HG03432 (cell line): ENCODE measurements at regions not wholly inside any gene's neighbourhood (a gene's known extent, or its start where the extent isn't known, plus 50 kb on each side); places are given as distances from the start of the nearest gene placed in this dataset.

Experiments
- ATAC-seq: cut with Tn5 transposase; IDR thresholded peaks from one replicate; pipeline ENCODE4 v1.9.1; 2021; ENCODE audit warnings: mild to moderate bottlenecking, moderate library complexity; ENCODE audit not compliant: unreplicated experiment

DNA sequence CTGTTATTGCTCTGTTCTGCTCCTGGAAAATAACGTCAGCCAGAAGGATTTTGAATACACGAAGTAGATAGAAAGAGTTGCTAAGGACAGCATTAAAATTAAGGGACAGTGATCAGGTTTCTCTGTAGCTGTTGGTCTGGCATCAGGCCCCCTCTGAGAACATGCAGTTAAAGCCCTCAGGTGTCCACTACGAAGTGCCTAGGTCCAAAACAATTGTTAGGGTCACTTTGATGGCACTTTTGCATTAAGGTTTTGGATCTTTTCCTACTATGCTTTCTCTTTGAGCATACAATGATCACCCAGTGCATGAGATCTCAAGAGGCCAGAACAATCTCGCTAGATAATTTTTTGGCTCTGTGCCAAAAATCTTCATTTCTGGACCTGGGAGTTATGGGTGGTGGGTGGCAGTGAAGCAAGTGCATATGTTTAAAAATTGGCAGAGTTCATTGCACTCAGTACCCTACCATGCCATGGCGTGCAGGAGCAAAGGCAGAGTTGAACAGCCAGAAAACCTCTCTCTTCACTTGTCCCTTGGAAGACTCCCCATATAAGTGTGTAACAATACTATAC lies 797.6 kb downstream of the ROBO2 start:
- no peak for ATAC-seq

DNA sequence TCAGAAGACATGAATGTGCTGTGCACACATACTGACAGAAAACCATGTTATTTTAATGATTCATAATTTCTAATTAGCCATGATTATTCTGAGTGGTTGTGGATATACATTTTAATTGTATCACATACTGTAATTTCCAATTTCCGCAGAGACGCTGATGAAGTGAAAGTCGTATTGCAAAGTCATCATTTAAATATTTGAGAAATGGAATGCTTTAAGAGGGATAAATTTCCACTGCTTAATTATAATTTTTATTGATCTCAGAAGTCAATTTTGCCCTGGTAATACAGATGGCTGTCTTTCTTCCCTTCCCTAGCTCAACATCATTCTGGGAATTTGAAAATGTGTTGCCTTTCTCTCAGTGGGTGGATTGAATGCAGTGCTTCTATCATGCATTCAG lies 819.3 kb downstream of the ROBO2 start:
- ATAC-seq, result no peak

DNA sequence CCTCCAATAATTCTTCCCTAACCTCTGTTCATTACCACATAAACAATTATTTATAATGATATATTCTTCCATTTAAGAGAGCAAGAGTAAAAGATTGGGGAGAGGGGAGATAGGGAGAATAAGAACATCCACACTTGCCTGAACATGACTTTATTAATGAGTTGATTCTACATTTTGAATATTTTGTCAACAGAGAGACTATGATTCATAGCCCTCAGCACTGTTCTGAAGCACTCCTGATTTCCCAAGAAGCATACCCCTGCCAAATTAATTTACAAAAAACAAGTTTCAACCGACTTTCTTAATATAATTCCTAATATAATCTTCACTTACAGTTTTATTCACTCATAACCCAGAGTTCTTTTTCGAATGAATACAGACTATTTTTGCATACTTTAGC lies 828.8 kb downstream of the ROBO2 start:
- no peak for ATAC-seq

DNA sequence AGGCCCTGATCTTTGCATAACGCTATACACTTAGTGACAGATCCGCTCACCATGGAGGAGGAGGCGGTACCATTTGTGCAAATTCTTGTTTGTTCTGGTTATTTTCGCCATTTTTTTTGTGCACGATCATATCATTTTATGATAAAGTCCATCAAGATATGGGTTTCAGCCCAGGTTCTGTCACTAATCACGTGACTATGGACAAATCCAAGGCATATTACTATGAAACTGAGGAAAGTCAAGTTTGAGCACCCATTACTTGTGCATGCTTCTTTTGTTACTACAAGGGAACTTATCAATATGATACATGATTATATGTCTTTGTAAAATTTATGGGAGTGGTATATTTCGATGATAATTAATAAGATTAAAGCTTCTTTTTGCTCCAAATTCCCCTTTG lies 829.5 kb downstream of the ROBO2 start:
- ATAC-seq, result no peak

DNA sequence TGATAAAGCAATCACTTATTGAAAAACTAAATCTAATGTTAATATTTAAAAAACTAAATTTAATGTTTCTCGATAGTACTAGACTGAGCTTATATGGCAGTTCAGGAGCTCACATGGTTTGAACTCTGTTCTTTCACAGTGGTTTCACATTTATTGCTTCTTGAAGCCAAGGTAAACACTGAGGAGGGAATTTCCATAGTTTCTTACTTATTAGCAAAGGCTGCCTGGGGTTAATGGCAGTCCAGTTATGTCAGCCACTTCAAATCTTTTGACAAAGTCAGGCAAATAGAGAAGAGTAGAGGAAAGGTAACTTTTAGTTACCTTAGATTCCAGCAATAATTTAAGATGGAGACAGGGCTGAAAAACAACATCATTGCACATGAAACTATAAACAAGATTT lies 831.5 kb downstream of the ROBO2 start:
- no peak for ATAC-seq

DNA sequence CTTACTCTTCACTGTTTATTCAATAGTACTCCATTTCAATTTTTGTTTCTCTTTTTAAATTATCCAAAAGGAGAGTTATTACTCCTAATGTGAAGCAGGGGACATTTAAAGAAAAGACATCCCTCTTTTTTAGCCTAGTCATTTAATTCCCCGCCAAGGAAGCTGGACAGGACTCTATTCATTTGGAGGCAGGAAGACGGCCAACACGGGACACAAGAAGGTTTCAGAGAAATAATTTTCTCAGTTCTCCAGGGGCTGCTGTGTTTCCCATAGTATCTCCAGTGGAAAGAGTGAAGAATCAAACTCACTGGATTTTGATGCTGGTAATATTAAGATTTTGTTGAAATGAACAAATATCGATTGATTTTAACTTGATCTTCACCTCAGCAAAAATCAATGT lies 833.7 kb downstream of the ROBO2 start:
- ATAC-seq, result no peak

DNA sequence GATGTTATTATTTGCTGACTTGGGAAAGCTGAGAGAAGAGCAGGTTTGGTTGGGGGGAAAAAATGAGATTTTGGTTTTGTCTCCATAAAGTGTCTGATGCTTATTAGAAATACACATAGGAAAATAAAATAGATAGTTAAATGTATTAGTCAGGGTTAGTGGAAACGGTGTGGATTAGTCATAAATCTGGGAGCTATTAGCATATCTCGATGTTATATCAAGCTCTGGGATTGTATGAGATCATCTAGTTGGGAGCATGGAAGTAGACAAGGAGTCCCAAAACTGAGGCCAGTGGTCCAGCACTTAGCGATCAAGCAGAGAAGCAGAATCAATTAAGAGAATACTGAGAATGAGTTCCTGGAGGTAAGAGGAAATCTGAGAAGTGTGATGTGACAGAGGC lies 845.5 kb downstream of the ROBO2 start:
- no peak for ATAC-seq

DNA sequence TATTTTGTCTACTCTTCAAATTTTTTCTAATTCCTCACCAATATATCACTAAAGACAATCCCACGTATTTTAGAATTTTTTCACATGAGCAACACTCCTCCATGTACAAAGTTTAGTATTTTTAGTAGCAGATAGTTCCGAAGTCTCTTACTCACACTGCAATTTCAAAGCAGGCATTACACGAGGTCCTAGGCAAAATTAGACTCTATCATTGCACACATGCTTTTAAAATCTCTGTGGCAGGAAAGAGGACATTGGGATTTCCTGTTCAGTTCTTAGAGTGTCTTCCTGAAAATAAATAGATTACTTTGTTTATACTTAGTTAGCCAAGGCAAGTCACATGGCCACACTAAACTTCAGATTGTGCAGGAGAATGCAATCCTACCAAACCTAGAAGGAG lies 847.7 kb downstream of the ROBO2 start:
- ATAC-seq, result no peak

DNA sequence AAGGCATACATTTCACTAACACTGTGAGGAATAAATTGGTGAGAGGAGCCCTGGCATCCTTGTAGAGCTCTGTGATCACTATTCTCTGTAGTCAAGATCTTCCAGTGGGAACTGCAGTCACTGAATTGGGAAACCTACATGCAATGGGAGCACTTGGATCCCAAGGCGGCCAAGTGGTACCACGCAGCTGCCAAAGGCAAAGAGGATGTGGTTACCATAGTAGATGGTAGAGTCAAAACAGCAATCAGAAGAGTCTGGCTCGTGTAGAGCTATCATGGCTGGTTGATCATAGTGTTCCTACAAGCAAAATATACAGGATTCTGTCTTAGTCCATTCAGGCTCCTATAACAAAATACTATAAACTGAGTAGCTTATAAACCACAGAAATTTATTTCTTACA lies 849.7 kb downstream of the ROBO2 start:
- no peak for ATAC-seq

DNA sequence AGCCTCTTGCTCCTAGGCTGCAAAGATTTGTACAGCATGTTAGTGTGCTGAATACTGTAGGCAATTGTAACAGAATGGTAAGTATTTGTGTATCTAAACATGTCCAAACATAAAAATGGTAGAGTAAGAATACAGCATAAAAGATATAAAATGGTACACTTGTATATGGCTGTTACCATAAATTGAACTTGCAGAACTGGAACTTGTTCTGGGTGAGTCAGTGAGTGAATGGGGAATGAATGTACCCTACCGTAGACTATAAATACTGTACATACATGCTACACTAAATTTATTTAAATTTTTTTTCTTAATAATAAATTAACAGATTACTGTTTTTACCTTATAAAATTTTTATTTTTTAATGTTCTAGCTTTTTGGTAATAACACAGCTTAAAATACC lies 858.7 kb downstream of the ROBO2 start:
- ATAC-seq, result no peak

DNA sequence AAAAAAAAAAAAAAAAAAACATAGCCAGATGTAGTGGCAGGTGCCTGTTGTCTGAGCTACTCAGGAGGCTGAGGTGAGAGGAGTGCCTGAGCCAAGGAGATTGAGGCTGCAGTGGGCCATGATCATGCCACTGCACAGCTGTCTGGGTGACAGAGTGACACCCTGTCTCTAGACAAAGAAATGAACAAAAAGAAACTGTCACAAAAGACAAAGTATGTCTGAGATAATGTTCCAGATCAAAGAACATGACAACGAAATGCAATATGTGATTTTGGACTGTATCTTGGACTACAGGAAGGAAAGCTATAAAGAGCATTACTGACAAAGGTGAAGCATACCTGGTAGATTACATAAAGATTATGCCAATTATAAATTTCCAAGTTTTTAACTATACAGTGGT lies 862.8 kb downstream of the ROBO2 start:
- no peak for ATAC-seq

DNA sequence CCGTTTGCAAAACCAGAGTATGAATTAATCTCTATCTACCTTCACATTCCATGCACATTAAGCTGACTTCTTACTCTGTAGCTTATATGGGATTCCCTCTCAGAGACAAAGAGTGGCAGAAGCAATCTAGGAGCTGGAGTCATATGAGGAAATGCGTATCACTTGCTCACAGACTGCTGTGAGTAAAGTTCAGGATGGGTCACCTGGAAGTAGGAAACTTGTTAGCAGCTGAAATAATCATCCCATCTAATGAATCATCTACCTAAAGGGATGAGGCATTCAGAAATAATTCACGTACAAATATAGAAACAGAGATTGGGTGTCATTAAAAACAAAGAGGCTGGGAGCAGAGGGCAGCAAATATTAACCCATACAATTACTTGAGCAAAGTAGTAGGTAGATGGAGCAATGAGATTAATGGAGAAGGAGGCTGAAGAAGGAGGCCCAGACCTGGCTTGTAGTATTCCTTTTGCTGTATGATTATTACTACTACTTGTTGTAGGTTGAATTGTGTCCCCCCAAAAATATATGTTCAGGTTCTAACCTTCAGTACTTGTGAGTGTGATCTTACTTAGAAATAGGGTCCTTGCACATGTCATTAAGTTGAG lies 866.3 kb downstream of the ROBO2 start:
- no peak for ATAC-seq

DNA sequence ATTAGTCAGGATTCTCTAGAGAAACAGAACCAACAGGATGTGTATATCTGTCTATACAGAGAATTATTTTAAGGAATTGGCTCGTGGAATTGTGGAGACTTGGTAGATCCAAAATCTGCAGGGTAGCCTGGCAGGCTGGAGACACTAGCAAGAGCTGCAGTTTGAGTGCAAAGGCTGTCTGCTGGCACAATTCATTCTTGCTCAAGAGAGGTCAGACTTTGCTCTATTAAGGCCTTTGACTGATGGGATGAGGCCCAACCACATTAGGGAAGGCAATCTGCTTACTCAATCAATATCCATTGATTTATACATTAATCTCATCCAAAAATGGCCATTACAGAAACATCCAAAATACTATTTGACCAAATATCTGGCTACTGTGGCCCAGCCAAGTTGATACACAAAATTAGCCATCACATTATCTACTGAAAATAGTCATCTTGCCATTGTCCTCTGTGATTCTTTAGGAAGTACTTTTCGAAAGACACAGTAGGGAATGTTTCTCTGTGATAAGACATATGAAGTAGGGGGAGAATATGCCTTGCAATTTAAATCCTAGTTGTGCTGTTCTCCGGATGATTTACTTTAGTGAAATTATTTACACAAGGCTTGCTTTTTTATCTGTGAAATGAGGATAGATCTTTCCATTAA lies 873.8 kb downstream of the ROBO2 start:
- ATAC-seq, result no peak

DNA sequence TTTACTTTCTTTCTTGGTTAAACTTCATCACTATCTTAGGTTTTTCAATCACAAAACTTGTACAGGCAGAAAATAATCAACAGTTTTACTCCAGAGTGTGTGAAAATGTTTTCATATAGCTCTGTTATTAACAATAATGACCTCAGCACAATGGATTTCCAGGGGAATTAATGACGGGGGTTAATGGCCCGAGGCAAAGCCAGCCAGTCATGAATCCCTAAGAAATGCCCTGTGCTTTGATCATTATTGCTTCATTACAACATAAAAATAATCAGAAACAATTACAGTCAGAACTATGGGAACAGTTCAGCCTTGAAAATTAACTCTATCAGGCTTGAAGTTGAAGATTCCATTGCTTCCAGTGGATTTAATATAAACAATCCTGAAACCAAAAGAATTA lies 875.4 kb downstream of the ROBO2 start:
- no peak for ATAC-seq

DNA sequence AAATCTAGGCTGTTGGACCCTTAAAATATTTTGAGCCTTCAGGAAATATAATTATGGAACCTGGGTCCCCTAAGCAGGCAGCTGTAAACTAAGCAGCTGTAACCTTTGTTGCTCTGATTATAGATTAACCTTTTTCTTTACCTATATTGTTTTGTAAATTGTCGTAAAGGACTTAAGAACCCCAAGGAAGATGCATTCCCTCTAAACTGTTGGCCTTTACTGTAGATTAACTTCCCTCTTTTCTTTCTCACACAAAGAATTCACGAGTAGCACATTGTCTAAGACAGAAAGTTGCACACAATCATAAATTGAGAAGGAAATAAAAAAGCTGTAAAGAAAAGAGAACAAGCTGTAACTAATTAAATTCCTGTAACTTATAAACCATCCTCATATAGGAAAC lies 877.3 kb downstream of the ROBO2 start:
- no peak for ATAC-seq

DNA sequence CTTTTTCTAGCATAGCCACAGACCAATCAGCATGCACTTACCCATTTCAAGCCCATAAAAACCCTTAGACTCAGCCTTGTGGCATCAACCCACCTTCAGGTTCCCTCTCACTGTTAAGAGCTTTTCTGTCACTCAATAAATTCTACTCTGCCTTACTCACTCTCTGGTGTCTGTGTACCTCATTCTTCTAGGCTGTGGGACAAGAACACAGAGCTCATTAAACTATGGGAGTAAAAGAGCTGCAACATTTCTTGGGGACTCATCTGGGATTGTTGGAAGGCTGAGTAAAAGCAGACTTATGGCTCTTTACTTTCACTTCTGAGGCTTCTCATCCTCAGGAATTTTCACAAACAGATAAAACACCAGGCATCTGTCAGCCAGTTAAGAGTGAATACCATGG lies 879.3 kb downstream of the ROBO2 start:
- ATAC-seq, result no peak

DNA sequence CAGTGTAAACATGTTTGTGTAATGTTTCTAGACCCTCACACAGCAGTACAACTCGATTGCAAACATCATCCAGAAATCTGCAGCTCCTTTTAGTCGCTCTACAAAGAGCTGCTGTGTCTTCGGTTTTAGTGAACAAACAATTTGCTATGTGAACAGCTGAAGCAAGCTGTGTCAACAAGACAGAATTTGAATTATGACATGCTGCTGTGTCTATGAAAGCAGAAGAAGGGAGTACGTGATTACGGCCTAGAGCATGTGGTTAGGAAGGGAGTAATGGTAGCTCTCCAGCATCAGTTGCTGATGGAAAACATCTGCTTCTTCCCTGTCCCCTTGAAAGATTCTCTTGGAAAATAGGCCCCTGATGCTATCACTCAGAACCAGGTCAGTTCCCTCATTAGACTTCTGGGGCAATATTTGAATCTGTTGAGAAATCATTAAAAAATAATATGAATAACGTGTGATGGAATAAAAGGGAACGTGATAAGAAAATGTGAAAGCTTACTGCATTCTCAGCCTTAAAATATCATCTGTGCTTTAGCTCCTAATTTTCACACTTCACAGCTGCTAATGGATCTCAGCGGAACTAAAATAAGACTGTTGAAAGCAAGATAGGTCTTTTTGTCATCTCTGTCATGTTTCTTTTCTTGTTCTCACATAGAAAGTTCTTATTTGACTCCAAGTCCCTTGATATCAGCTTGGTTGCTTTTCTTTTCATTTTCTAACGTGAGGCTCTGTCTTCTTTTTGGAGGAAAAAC lies 891.5 kb downstream of the ROBO2 start:
- no peak for ATAC-seq

DNA sequence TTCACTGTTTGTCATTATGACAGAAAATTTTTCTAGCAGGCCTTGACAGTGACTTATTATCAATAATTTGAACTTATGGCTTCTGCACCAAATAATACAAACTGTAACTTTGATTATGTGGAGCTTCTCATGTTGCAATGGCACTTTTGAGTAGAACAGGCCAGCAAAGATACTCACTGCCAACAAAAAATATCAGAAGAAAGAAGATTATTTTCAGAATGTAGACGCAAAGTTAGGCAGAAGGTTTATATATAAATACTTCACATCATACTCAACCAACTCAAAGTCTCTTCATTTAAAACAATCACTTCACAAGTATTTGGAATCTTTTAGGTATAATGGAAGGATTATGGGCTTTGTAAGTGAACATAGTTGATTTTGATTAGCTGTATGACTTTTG lies 893.0 kb downstream of the ROBO2 start:
- ATAC-seq, result no peak

DNA sequence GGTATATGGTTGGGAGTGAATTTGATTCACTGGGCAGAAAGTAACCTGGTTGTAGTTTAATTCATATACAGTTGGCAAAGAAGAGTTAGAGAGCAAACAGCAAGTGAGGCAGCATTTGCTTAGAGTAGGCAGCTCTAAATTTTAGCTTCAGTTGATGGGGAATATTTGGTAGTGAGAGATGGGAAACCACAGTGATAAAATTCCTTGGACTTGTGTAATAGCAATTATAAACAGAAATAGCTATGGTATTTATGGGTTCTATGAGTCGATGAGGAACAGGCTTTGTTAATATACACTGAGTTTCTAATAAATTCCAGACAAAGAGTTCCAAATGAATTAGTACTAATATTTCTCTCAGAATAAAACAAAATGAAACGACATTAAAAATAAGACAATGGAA lies 894.0 kb downstream of the ROBO2 start:
- ATAC-seq, result no peak

DNA sequence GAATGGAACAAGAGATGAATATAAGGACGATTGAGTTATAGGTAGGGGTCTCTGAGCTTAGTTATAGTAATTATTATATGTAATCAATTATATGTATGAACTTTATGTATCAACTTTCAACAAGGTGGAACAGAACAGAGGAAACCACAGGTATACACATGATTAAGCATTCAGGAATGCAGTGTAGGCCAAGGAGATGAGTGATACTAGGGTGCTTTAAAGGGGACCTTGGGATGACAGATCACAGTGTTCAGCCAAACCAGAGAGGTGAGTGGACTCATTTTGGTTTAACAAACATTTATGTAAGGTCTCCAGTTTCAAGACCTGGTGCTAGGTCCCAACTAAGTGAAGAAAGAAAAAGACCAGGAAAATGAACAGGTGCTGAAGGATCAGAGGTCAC lies 895.5 kb downstream of the ROBO2 start:
- no peak for ATAC-seq

DNA sequence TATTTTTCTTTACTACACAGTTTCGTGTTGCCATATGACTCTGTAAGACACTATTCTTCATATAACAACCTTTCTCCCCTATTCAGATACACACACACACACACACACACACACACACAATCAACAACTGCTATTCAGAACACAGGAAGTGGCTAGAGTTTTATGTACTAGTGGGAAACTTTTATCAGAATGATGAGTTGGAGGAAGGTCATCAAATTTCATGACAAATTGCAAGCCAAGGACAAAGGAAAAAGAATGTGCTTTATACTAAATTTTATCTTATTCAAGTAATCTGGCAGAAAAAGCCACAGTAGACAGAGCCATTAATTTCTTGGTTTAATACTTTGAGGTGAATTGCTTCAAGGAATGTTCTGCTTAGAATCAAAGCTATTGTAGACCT lies 899.8 kb downstream of the ROBO2 start:
- ATAC-seq, result no peak

DNA sequence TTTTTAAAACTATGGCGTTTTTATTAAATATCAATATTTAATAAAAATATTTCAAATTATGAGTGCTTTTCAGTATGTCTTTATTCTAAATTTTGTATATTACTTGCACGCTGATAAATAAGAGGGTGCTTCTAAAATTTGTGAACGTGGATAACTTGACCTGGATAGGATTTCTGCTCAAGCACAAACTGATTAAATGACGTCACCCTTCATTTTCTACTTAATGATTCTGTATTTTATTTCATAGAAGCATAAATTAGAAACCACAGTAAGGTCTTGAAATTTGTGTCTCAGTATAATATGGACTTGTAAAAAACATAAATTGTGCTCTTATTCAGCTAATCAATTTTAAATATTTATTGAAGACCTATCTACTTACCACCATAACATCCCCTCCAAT lies 903.7 kb downstream of the ROBO2 start:
- no peak for ATAC-seq
